ENCODE measurements at regions not wholly inside any gene's neighbourhood (a gene's known extent, or its start where the extent isn't known, plus 50 kb on each side); places are given as distances from the start of the nearest gene placed in this dataset.
A peak's percentile ranks its signal among the peaks of the same experiment; 100 is the strongest.
"Not testable (repeated sequence)": the region's sequence is repeated elsewhere in the genome, so short reads cannot be mapped to it uniquely, and the experiment has no call there.

DNA sequence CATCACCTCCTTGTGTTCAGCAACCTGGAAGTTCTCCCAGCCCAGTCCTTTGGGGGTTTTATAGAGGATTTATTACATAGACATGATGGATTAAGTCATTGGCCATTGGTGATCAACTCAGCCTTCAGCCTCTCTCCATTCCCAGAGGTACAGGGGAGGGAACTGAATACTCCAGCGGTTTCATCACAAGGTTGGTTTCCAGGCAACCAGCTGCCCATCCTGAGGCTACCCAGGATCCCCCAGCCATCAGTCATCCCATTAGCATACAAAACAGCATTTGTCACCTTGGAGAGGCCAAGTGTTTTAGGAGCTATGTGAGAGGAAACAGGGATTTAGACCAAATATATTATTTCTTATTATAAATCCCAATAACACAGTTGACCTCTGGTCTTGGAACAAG lies 584.8 kb upstream of the NRP1 start:
- intact Hi-C loops (cut with DNase I): no loop called here
- no peak overlapping the region for H3K27ac ChIP-seq
- no peaks in the 10 kb centered on the region for H3K4me1 ChIP-seq
- H3K9me3 ChIP-seq: no peaks in the 10 kb centered on the region
- TF ChIP-seq CTCF (IDR thresholded peaks at IDR 0.05) (no peak), POLR2A (IDR thresholded peaks at IDR 0.05) (no peak)
- 100% methylated on average over 1 of the region's 1 CpG for WGBS, 2 donors
- H3K4me3 ChIP-seq: no peak overlapping the region
- H3K36me3 ChIP-seq: no peaks in the 10 kb centered on the region
- no peaks in the 10 kb centered on the region for H3K27me3 ChIP-seq
- DNase-seq: no peak

DNA sequence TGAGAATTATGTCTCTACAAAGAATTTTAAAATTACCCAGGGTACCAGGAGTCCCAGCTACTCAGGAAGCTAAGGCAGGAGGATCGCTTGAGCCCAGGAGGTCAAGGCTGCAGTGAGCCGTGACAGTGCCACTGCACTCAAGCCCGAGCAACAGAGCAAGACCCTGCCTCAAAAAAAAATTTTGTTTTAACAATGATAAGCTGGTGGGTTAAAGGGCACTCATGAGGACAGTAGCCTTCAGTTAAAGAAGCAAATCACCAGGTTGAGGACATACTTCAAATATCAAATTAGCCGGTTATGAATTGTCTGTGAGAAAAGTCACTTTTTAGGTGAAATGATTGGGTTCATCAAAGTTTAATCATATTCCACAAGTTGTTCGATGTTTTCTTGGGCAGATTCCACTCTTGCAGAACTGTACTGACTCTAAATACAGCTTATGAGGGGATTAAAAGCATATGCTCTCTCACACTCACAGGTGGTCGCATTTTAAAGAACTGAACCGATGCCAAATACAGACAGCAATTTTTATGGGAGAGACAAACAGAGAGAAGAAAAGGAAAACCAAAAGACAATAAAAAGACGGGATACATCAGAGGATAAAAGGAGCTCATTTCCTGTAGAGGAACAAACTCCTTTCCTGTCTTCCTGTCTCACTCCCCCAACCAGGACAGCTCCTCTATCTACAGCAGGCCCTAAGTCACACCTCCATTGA lies 582.8 kb upstream of the NRP1 start:
- Histone ChIP-seq H3K27me3 (no peaks in the 10 kb centered on the region), H3K27ac (no peak overlapping the region)
- 59 to 66% methylated on average over 8 of the region's 8 CpGs for WGBS, 2 donors

DNA sequence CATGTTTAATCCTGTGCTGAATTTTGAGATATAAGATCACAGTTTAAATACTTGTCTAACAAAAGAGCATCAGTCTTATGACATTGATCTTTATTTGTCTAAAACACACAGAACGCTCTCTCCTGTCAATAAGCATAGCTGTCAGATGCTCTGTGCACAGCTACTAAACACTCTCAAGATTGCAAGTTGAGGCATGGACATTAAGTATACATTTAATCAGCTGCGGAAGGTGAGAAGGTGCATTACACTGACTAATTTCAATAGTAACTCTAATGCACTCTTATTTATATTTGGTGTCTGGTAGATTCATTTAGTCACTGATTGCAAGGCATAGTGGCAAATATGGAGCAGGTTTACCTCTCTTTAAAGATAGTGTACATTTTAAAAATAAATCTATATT lies 580.3 kb upstream of the NRP1 start:
- TF ChIP-seq CTCF (IDR thresholded peaks at IDR 0.05): no peak
- TF ChIP-seq POLR2A (IDR thresholded peaks at IDR 0.05): no peak
- Histone ChIP-seq H3K4me3 (no peak overlapping the region), H3K27me3 (no peaks in the 10 kb centered on the region), H3K9me3 (no peaks in the 10 kb centered on the region), H3K27ac (no peak overlapping the region), H3K4me1 (no peaks in the 10 kb centered on the region), H3K36me3 (no peaks in the 10 kb centered on the region)
- WGBS, 2 donors: 70 to 98% methylated on average over 2 of the region's 2 CpGs
- intact Hi-C loops (cut with DNase I): no loop called here
- no peak for DNase-seq

More for the DNA sequence above, 582.8 kb upstream of the NRP1 start:
- no peaks in the 10 kb centered on the region for H3K4me1 ChIP-seq
- H3K4me3 ChIP-seq: no peak overlapping the region
- intact Hi-C loops (cut with DNase I): no loop called here
- TF ChIP-seq CTCF (IDR thresholded peaks at IDR 0.05): no peak
- H3K36me3 ChIP-seq: no peaks in the 10 kb centered on the region
- DNase-seq: no peak
- no peaks in the 10 kb centered on the region for H3K9me3 ChIP-seq

GRCh38 chr10:33913194-33913593 lies 578.7 kb upstream of the NRP1 start:
- Histone ChIP-seq H3K27me3 (no peaks in the 10 kb centered on the region), H3K27ac (no peak overlapping the region), H3K4me1 (no peaks in the 10 kb centered on the region), H3K4me3 (no peak overlapping the region), H3K9me3 (no peaks in the 10 kb centered on the region), H3K36me3 (no peaks in the 10 kb centered on the region)
- no peak for DNase-seq
- no peak for TF ChIP-seq CTCF (IDR thresholded peaks at IDR 0.05)
- TF ChIP-seq POLR2A (IDR thresholded peaks at IDR 0.05): no peak
- intact Hi-C loops (cut with DNase I): no loop called here
- 70 to 75% methylated on average over 3 of the region's 3 CpGs for WGBS, 2 donors

- H3K27ac ChIP-seq; H3K27me3 ChIP-seq; H3K36me3 ChIP-seq; H3K4me1 ChIP-seq; H3K9me3 ChIP-seq; intact Hi-C loops (cut with DNase I); H3K4me3 ChIP-seq; DNase-seq: not testable (repeated sequence)
- 65 to 80% methylated on average over 3 to 4 of the region's 4 CpGs for WGBS, 2 donors
Observed at GRCh38 chr10:33909476-33909875, 575.0 kb upstream of the NRP1 start.

DNA sequence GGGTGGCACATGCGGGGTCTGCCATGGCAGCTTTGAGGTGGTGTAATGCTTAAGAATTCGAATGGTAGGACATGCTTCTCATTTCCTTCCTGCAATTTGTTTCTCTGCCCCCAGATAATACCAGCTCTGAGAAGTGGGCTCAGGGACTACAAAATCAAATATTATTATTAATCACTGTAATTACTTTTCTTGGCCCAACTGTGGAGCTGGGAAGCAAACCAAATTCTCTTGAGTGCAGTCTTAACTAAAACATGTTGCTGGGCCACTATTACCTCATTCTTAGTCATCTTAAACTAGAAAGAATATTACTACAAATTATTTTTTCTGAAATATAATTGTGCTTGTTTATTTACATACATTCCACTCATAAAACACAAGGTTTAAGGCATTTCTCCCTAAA lies 566.7 kb upstream of the NRP1 start:
- Histone ChIP-seq H3K4me3 (no peak overlapping the region), H3K4me1 (peaks cover 14 to 54% (median 29%) of the 10 kb centered on the region in 3 donors), H3K36me3 (no peaks in the 10 kb centered on the region), H3K27me3 (no peaks in the 10 kb centered on the region), H3K9me3 (no peaks in the 10 kb centered on the region), H3K27ac (peak overlapping the region; percentile 14 to 73 (median 68))
- intact Hi-C loops (cut with DNase I): no loop called here
- TF ChIP-seq POLR2A (IDR thresholded peaks at IDR 0.05) (no peak), CTCF (IDR thresholded peaks at IDR 0.05) (no peak)
- 9 to 27% methylated on average over 2 of the region's 2 CpGs for WGBS, 2 donors
- no peak for DNase-seq
